Stimulated activated effector memory CD8-positive, alpha-beta T cell treated with anti-CD3 and anti-CD28 coated beads, Interleukin-12 subunit alpha, Interleukin-12 subunit beta, amount 100 ng/mL, for 72 hours (primary cell): ENCODE measurements at regions not wholly inside any gene's neighbourhood (a gene's known extent, or its start where the extent isn't known, plus 50 kb on each side); places are given as distances from the start of the nearest gene placed in this dataset.

Experiments used
- ATAC-seq: fragments of 150-1000 bp; cut with Tn5 transposase; 2 replicates; pipeline ENCODE4 v1.10.0; 2021
- DNase-seq, 2 donors: peaks; one replicate each; pipeline ENCODE4 v3.0.0; 2021 to 2022; ENCODE audit warnings: low spot score in 2 of 2
- H3K27ac Mint-ChIP-seq: one replicate; pipeline ENCODE4 v1.8.0; 2022; ENCODE audit warnings: mild to moderate bottlenecking, mixed read lengths
- H3K36me3 Mint-ChIP-seq: one replicate; pipeline ENCODE4 v1.8.0; 2022; ENCODE audit warnings: mild to moderate bottlenecking, mixed read lengths
- H3K4me1 Mint-ChIP-seq: one replicate; pipeline ENCODE4 v1.8.0; 2022; ENCODE audit warnings: mixed read lengths
- H3K4me3 Mint-ChIP-seq: one replicate; pipeline ENCODE4 v1.8.0; 2022; ENCODE audit warnings: mild to moderate bottlenecking, mixed read lengths
- H3K9me3 Mint-ChIP-seq: one replicate; pipeline ENCODE4 v1.8.0; 2022; ENCODE audit warnings: mixed read lengths

- Mint-ChIP-seq H3K27ac (no peak overlapping the region), H3K4me3 (no peak overlapping the region), H3K4me1 (no peaks in the 10 kb centered on the region), H3K9me3 (peaks cover 11% of the 10 kb centered on the region), H3K36me3 (no peaks in the 10 kb centered on the region)
- DNase-seq (no peak), ATAC-seq (no peak)
Observed at GRCh38 chr13:53490752-53491151, 462.1 kb downstream of the OLFM4 start.

- ATAC-seq (no peak), DNase-seq (no peak)
- Mint-ChIP-seq H3K9me3 (peaks cover 15% of the 10 kb centered on the region), H3K4me1 (no peaks in the 10 kb centered on the region), H3K4me3 (no peak overlapping the region), H3K27ac (no peak overlapping the region), H3K36me3 (no peaks in the 10 kb centered on the region)
Observed at GRCh38 chr13:53494406-53494805, 465.8 kb downstream of the OLFM4 start.

- no peaks in the 10 kb centered on the region for H3K4me1 Mint-ChIP-seq
- ATAC-seq (no peak), DNase-seq (no peak)
- no peak overlapping the region for H3K4me3 Mint-ChIP-seq
- no peaks in the 10 kb centered on the region for H3K36me3 Mint-ChIP-seq
- H3K9me3 Mint-ChIP-seq: peaks cover 23% of the 10 kb centered on the region
- H3K27ac Mint-ChIP-seq: no peak overlapping the region
Observed at GRCh38 chr13:53499576-53500133, 471.0 kb downstream of the OLFM4 start.

GRCh38 chr13:53501387-53501786 is 472.8 kb downstream of the OLFM4 start:
- H3K9me3 Mint-ChIP-seq: peaks cover 17% of the 10 kb centered on the region
- no peak overlapping the region for H3K27ac Mint-ChIP-seq
- H3K4me1 Mint-ChIP-seq: no peaks in the 10 kb centered on the region
- no peaks in the 10 kb centered on the region for H3K36me3 Mint-ChIP-seq
- no peak overlapping the region for H3K4me3 Mint-ChIP-seq
- ATAC-seq (no peak), DNase-seq (no peak)

- no peaks in the 10 kb centered on the region for H3K4me1 Mint-ChIP-seq
- H3K27ac Mint-ChIP-seq: no peak overlapping the region
- DNase-seq: no peak
- H3K9me3 Mint-ChIP-seq: peaks cover 10% of the 10 kb centered on the region
- no peak for ATAC-seq
- no peaks in the 10 kb centered on the region for H3K36me3 Mint-ChIP-seq
- no peak overlapping the region for H3K4me3 Mint-ChIP-seq
Observed at GRCh38 chr13:53507741-53508140, 479.1 kb downstream of the OLFM4 start.

- DNase-seq: no peak
- H3K36me3 Mint-ChIP-seq: no peaks in the 10 kb centered on the region
- no peak overlapping the region for H3K27ac Mint-ChIP-seq
- H3K4me3 Mint-ChIP-seq: no peak overlapping the region
- ATAC-seq: no peak
- H3K4me1 Mint-ChIP-seq: no peaks in the 10 kb centered on the region
- peaks cover 9% of the 10 kb centered on the region for H3K9me3 Mint-ChIP-seq
Observed at GRCh38 chr13:53512635-53513034, 484.0 kb downstream of the OLFM4 start.

GRCh38 chr13:53513226-53513625 is 484.6 kb downstream of the OLFM4 start:
- Mint-ChIP-seq H3K4me3 (no peak overlapping the region), H3K27ac (no peak overlapping the region), H3K36me3 (no peaks in the 10 kb centered on the region), H3K4me1 (no peaks in the 10 kb centered on the region), H3K9me3 (peaks cover 9% of the 10 kb centered on the region)
- DNase-seq: no peak
- no peak for ATAC-seq

- no peaks in the 10 kb centered on the region for H3K36me3 Mint-ChIP-seq
- H3K27ac Mint-ChIP-seq: no peak overlapping the region
- ATAC-seq (no peak), DNase-seq (no peak)
- peaks cover 7% of the 10 kb centered on the region for H3K9me3 Mint-ChIP-seq
- no peaks in the 10 kb centered on the region for H3K4me1 Mint-ChIP-seq
- no peak overlapping the region for H3K4me3 Mint-ChIP-seq
Observed at GRCh38 chr13:53520132-53520531, 491.5 kb downstream of the OLFM4 start.

- Mint-ChIP-seq H3K27ac (no peak overlapping the region), H3K36me3 (no peaks in the 10 kb centered on the region), H3K9me3 (peaks cover 5% of the 10 kb centered on the region), H3K4me1 (no peaks in the 10 kb centered on the region), H3K4me3 (no peak overlapping the region)
- DNase-seq (no peak), ATAC-seq (no peak)
Observed at GRCh38 chr13:53522034-53522433, 493.4 kb downstream of the OLFM4 start.

GRCh38 chr13:53537586-53537985 is 509.0 kb downstream of the OLFM4 start:
- Mint-ChIP-seq H3K4me3 (no peak overlapping the region), H3K4me1 (no peaks in the 10 kb centered on the region), H3K9me3 (peaks cover 9% of the 10 kb centered on the region), H3K27ac (no peak overlapping the region), H3K36me3 (no peaks in the 10 kb centered on the region)
- no peak for ATAC-seq
- DNase-seq: no peak

GRCh38 chr13:53545340-53545941 is 516.8 kb downstream of the OLFM4 start:
- no peak overlapping the region for H3K27ac Mint-ChIP-seq
- DNase-seq (no peak), ATAC-seq (peak; percentile 36)
- no peak overlapping the region for H3K4me3 Mint-ChIP-seq
- no peaks in the 10 kb centered on the region for H3K36me3 Mint-ChIP-seq
- H3K4me1 Mint-ChIP-seq: no peaks in the 10 kb centered on the region
- peaks cover 11% of the 10 kb centered on the region for H3K9me3 Mint-ChIP-seq

GRCh38 chr13:53560556-53560955 is 531.9 kb downstream of the OLFM4 start:
- H3K9me3 Mint-ChIP-seq: peaks cover 11% of the 10 kb centered on the region
- no peak overlapping the region for H3K4me3 Mint-ChIP-seq
- H3K27ac Mint-ChIP-seq: no peak overlapping the region
- ATAC-seq (no peak), DNase-seq (no peak)
- H3K4me1 Mint-ChIP-seq: no peaks in the 10 kb centered on the region
- no peaks in the 10 kb centered on the region for H3K36me3 Mint-ChIP-seq

GRCh38 chr13:53562419-53562818 is 533.8 kb downstream of the OLFM4 start:
- peaks cover 14% of the 10 kb centered on the region for H3K9me3 Mint-ChIP-seq
- ATAC-seq (no peak), DNase-seq (no peak)
- H3K27ac Mint-ChIP-seq: no peak overlapping the region
- no peak overlapping the region for H3K4me3 Mint-ChIP-seq
- H3K4me1 Mint-ChIP-seq: no peaks in the 10 kb centered on the region
- no peaks in the 10 kb centered on the region for H3K36me3 Mint-ChIP-seq

GRCh38 chr13:53568491-53568890 is 539.9 kb downstream of the OLFM4 start:
- peaks cover 13% of the 10 kb centered on the region for H3K9me3 Mint-ChIP-seq
- no peak for ATAC-seq
- no peaks in the 10 kb centered on the region for H3K36me3 Mint-ChIP-seq
- no peak overlapping the region for H3K4me3 Mint-ChIP-seq
- H3K27ac Mint-ChIP-seq: no peak overlapping the region
- no peak for DNase-seq
- no peaks in the 10 kb centered on the region for H3K4me1 Mint-ChIP-seq

- DNase-seq (no peak), ATAC-seq (no peak)
- Mint-ChIP-seq H3K36me3 (no peaks in the 10 kb centered on the region), H3K4me3 (no peak overlapping the region), H3K9me3 (peaks cover 13% of the 10 kb centered on the region), H3K27ac (no peak overlapping the region), H3K4me1 (no peaks in the 10 kb centered on the region)
Observed at GRCh38 chr13:53569453-53569852, 540.8 kb downstream of the OLFM4 start.

- no peak overlapping the region for H3K4me3 Mint-ChIP-seq
- ATAC-seq (no peak), DNase-seq (no peak)
- no peaks in the 10 kb centered on the region for H3K36me3 Mint-ChIP-seq
- H3K4me1 Mint-ChIP-seq: no peaks in the 10 kb centered on the region
- peaks cover 17% of the 10 kb centered on the region for H3K9me3 Mint-ChIP-seq
- no peak overlapping the region for H3K27ac Mint-ChIP-seq
Observed at GRCh38 chr13:53601113-53601512, 572.5 kb downstream of the OLFM4 start.

GRCh38 chr13:53605326-53605725 is 576.7 kb downstream of the OLFM4 start:
- Mint-ChIP-seq H3K4me1 (no peaks in the 10 kb centered on the region), H3K27ac (no peak overlapping the region), H3K36me3 (no peaks in the 10 kb centered on the region), H3K4me3 (no peak overlapping the region), H3K9me3 (peaks cover 20% of the 10 kb centered on the region)
- DNase-seq (no peak), ATAC-seq (no peak)
